ENCODE measurements at regions not wholly inside any gene's neighbourhood (a gene's known extent, or its start where the extent isn't known, plus 50 kb on each side); places are given as distances from the start of the nearest gene placed in this dataset.

- no peak for TF ChIP-seq CTCF (IDR thresholded peaks at IDR 0.05)
- no peak for TF ChIP-seq POLR2A (IDR thresholded peaks at IDR 0.05)
Observed at GRCh38 chr18:25599443-25599842, 247.5 kb upstream of the ZNF521 start.

Data from transverse colon (tissue), 3 donors.